Activated B cell treated with CpG ODN at 0.5 μM for 24 hours (primary cell): ENCODE measurements at regions not wholly inside any gene's neighbourhood (a gene's known extent, or its start where the extent isn't known, plus 50 kb on each side); places are given as distances from the start of the nearest gene placed in this dataset.

Experiments used
- ATAC-seq: fragments of 200-7000 bp; cut with Tn5 transposase; one replicate; pipeline ENCODE4 v1.10.0; 2021; ENCODE audit warnings: low read depth, mild to moderate bottlenecking, moderate library complexity
- CTCF ChIA-PET: fragments of 350-600 bp; sonication (Branson Sonifier 250); formaldehyde crosslinking; loops from one replicate; lab custom pipeline; 2021; ENCODE audit warnings: antibody characterized with exemption; lab: Charles Lee
- POLR2A ChIA-PET: fragments of 350-600 bp; sonication (Branson Sonifier 250); formaldehyde crosslinking; loops from one replicate; lab custom pipeline; 2021; ENCODE audit warnings: antibody characterized with exemption; lab: Charles Lee
- DNase-seq: peaks from one replicate; pipeline ENCODE4 v3.0.0; 2022
- H3K27ac Mint-ChIP-seq: one replicate; pipeline ENCODE4 v1.8.0; 2020; ENCODE audit warnings: mixed read lengths
- H3K27me3 Mint-ChIP-seq: one replicate; pipeline ENCODE4 v1.8.0; 2021; ENCODE audit warnings: mixed read lengths
- H3K36me3 Mint-ChIP-seq: one replicate; pipeline ENCODE4 v1.8.0; 2021; ENCODE audit warnings: low read depth, mixed read lengths
- H3K4me1 Mint-ChIP-seq: one replicate; pipeline ENCODE4 v1.8.0; 2021; ENCODE audit warnings: mixed read lengths
- H3K4me3 Mint-ChIP-seq: one replicate; pipeline ENCODE4 v1.8.0; 2020; ENCODE audit warnings: mild to moderate bottlenecking, mixed read lengths
- H3K9me3 Mint-ChIP-seq: one replicate; pipeline ENCODE4 v1.8.0; 2020; ENCODE audit warnings: mixed read lengths
- CTCF ChIP-seq: fragments of 200-600 bp; IDR thresholded peaks from one replicate; pipeline ENCODE4 v1.8.0; 2022; ENCODE audit warnings: antibody characterized with exemption, mild to moderate bottlenecking
- intact Hi-C: fragments of 100-400 bp; cut with micrococcal nuclease; formaldehyde crosslinking; loops from one replicate; pipeline ENCODE4 v1.15.1; 2024

GRCh38 chr12:97309921-97310320 is 152.7 kb upstream of the RMST start:
- DNase-seq (no peak), ATAC-seq (no peak)
- intact Hi-C loops = loop anchor here (2.0 kb wide), 1 partner anchor 1087 kb away; no protein-coding TSS in a partner anchor
- peaks cover 26% of the 10 kb centered on the region for H3K27me3 Mint-ChIP-seq
- H3K27ac Mint-ChIP-seq = no peak overlapping the region
- CTCF ChIA-PET = interaction anchor here (1.8 to 2.2 kb wide), 3 partner anchors 9 to 731 kb away, joined by 5 to 11 read pairs (median 9); no protein-coding TSS in a partner anchor
- no peak for TF ChIP-seq CTCF
- POLR2A ChIA-PET = no interaction called here
- no peaks in the 10 kb centered on the region for H3K9me3 Mint-ChIP-seq
- no peaks in the 10 kb centered on the region for H3K36me3 Mint-ChIP-seq
- peaks cover 22% of the 10 kb centered on the region for H3K4me1 Mint-ChIP-seq
- no peak overlapping the region for H3K4me3 Mint-ChIP-seq

GRCh38 chr12:97312570-97313135 is 150.0 kb upstream of the RMST start:
- Mint-ChIP-seq H3K27me3 (peaks cover 36% of the 10 kb centered on the region), H3K4me1 (peaks cover 4% of the 10 kb centered on the region), H3K36me3 (no peaks in the 10 kb centered on the region), H3K4me3 (no peak overlapping the region), H3K9me3 (no peaks in the 10 kb centered on the region), H3K27ac (no peak overlapping the region)
- no peak for ATAC-seq
- ChIA-PET POLR2A (no interaction called here), CTCF (no interaction called here)
- DNase-seq = no peak
- intact Hi-C loops = no loop called here
- no peak for TF ChIP-seq CTCF

DNA sequence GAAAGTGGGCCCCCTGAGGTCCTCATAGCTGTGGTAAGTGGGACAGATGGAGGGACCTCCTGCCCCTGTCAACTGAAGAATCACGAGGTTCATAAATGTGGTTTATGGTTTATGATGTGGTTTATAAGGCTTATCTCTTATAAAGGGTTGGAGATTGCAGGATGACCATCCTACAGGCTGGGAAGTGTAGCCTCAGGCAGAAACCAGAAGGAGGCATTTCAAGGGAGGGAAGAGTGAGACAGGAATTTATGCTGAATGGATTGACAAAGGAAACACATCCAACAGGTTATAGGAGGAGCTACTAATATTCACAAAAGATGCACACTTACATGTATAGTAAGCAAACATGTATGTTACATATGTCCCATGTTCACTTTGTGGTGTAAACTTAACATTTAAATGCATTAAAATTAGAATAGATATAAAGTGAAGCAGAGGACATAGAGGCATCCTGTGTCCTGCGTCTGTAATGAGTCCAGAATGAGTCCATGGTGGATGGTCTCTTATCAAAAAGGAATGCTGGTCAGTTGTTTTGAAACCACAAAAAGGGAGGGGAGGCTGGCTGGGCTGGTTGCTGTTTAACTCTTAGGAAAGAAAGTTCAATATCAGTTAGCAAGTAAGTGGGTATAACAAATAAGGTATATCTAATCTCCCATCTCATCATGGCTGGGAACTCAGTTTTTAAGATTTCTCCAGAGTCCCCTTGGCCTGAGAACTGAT is 149.0 kb upstream of the RMST start:
- ATAC-seq (no peak), DNase-seq (no peak)
- Mint-ChIP-seq H3K4me3 (no peak overlapping the region), H3K27me3 (peaks cover 36% of the 10 kb centered on the region), H3K4me1 (peaks cover 1% of the 10 kb centered on the region), H3K36me3 (no peaks in the 10 kb centered on the region), H3K9me3 (no peaks in the 10 kb centered on the region), H3K27ac (no peak overlapping the region)
- CTCF ChIA-PET = no interaction called here
- no peak for TF ChIP-seq CTCF
- intact Hi-C loops = no loop called here
- POLR2A ChIA-PET = no interaction called here

GRCh38 chr12:97316321-97316720 is 146.3 kb upstream of the RMST start:
- intact Hi-C loops = no loop called here
- TF ChIP-seq CTCF = no peak
- Mint-ChIP-seq H3K36me3 (no peaks in the 10 kb centered on the region), H3K4me3 (no peak overlapping the region), H3K9me3 (no peaks in the 10 kb centered on the region), H3K27ac (no peak overlapping the region), H3K27me3 (peaks cover 28% of the 10 kb centered on the region), H3K4me1 (no peaks in the 10 kb centered on the region)
- ATAC-seq (no peak), DNase-seq (no peak)
- CTCF ChIA-PET = no interaction called here
- POLR2A ChIA-PET = no interaction called here

- ChIA-PET CTCF (no interaction called here), POLR2A (no interaction called here)
- TF ChIP-seq CTCF = no peak
- DNase-seq = no peak
- no peak for ATAC-seq
- no peaks in the 10 kb centered on the region for H3K9me3 Mint-ChIP-seq
- no peaks in the 10 kb centered on the region for H3K36me3 Mint-ChIP-seq
- intact Hi-C loops = no loop called here
- H3K4me1 Mint-ChIP-seq = no peaks in the 10 kb centered on the region
- no peak overlapping the region for H3K27ac Mint-ChIP-seq
- no peak overlapping the region for H3K4me3 Mint-ChIP-seq
- peaks cover 9% of the 10 kb centered on the region for H3K27me3 Mint-ChIP-seq
Measured at GRCh38 chr12:97321621-97322020, 141.0 kb upstream of the RMST start.
